MM.1S (cell line): ENCODE measurements at regions not wholly inside any gene's neighbourhood (a gene's known extent, or its start where the extent isn't known, plus 50 kb on each side); places are given as distances from the start of the nearest gene placed in this dataset.

ENCODE experiments used
- DNase-seq: peaks from one replicate; pipeline ENCODE4 v3.0.0-alpha.2; 2015
- H2AFZ ChIP-seq: fragments of 300-600 bp; sonication (generic); 2 replicates; pipeline ENCODE4 v1.6.0; 2016; ENCODE audit warnings: antibody characterized with exemption, low read length
- H3F3A ChIP-seq: fragments of 300-600 bp; sonication (generic); 2 replicates; pipeline ENCODE4 v1.6.1; 2016; ENCODE audit warnings: mild to moderate bottlenecking, antibody characterized with exemption, low read length, moderate library complexity, mixed read lengths; ENCODE audit not compliant: insufficient read depth
- H3K27ac ChIP-seq: fragments of 300-600 bp; sonication (generic); 2 replicates; pipeline ENCODE4 v1.5.1; 2016; ENCODE audit warnings: mild to moderate bottlenecking, low read length
- H3K27me3 ChIP-seq: fragments of 300-600 bp; sonication (generic); replicated peaks from 2 replicates; pipeline ENCODE4 v1.6.0; 2016; ENCODE audit warnings: low read length; ENCODE audit not compliant: insufficient read depth
- H3K36me3 ChIP-seq: fragments of 300-600 bp; sonication (generic); replicated peaks from 2 replicates; pipeline ENCODE4 v1.6.1; 2016; ENCODE audit warnings: mild to moderate bottlenecking, low read length, mixed read lengths; ENCODE audit not compliant: insufficient read depth
- H3K4me1 ChIP-seq: fragments of 300-600 bp; sonication (generic); 2 replicates; pipeline ENCODE4 v1.6.1; 2016; ENCODE audit warnings: low read length, mixed read lengths
- H3K4me2 ChIP-seq: fragments of 300-600 bp; sonication (generic); 2 replicates; pipeline ENCODE4 v1.6.0; 2016; ENCODE audit warnings: low read depth, low read length
- H3K4me3 ChIP-seq: fragments of 300-600 bp; sonication (generic); 2 replicates; pipeline ENCODE4 v1.5.1; 2016; ENCODE audit warnings: low read length, mixed read lengths
- H3K79me2 ChIP-seq: fragments of 300-600 bp; sonication (generic); 2 replicates; pipeline ENCODE4 v1.6.1; 2016; ENCODE audit warnings: mixed run types, low read length, mixed read lengths
- H3K9ac ChIP-seq: fragments of 300-600 bp; sonication (generic); 2 replicates; pipeline ENCODE4 v1.6.1; 2016; ENCODE audit warnings: low read length, mixed read lengths
- H3K9me2 ChIP-seq: fragments of 300-600 bp; sonication (generic); replicated peaks from 2 replicates; pipeline ENCODE4 v1.6.1; 2016; ENCODE audit warnings: mild to moderate bottlenecking, low read length, mixed read lengths; ENCODE audit not compliant: insufficient read depth
- H3K9me3 ChIP-seq: fragments of 300-600 bp; sonication (generic); replicated peaks from 2 replicates; pipeline ENCODE4 v1.6.1; 2016; ENCODE audit warnings: mild to moderate bottlenecking, low read length, mixed read lengths; ENCODE audit not compliant: insufficient read depth
- H4K20me1 ChIP-seq: fragments of 300-600 bp; sonication (generic); 2 replicates; pipeline ENCODE4 v1.6.1; 2016; ENCODE audit warnings: mild to moderate bottlenecking, low read length, moderate library complexity, mixed read lengths; ENCODE audit not compliant: insufficient read depth
- CTCF ChIP-seq: fragments of 300-600 bp; sonication (generic); IDR thresholded peaks from 2 replicates; pipeline ENCODE4 v1.5.1; 2016; ENCODE audit warnings: antibody characterized with exemption, low read length, mixed read lengths
- EZH2 ChIP-seq: fragments of 300-600 bp; sonication (generic); optimal IDR thresholded peaks from 2 replicates; pipeline ENCODE3; 2017; ENCODE audit warnings: low read depth, mild to moderate bottlenecking, antibody characterized with exemption, low read length, mixed read lengths
- EZH2phosphoT487 ChIP-seq: fragments of 300-600 bp; sonication (generic); IDR thresholded peaks from 2 replicates; pipeline ENCODE4 v1.6.1; 2018; ENCODE audit warnings: antibody characterized with exemption, low read length

GRCh38 chr14:51538973-51539372 is 112.7 kb upstream of the FRMD6 start:
- Histone ChIP-seq H2AFZ (no peak overlapping the region), H3K27ac (no peak overlapping the region)

GRCh38 chr14:51539571-51540037 is 112.1 kb upstream of the FRMD6 start:
- Histone ChIP-seq H3K27ac (no peak overlapping the region), H3K4me1 (no peaks in the 10 kb centered on the region)

More at GRCh38 chr14:51538973-51539372, 112.7 kb upstream of the FRMD6 start:
- Histone ChIP-seq H3K36me3 (no peaks in the 10 kb centered on the region), H3K4me2 (no peak overlapping the region), H3K27me3 (no peaks in the 10 kb centered on the region), H3K79me2 (no peaks in the 10 kb centered on the region), H3K9me3 (no peaks in the 10 kb centered on the region), H3K9ac (no peak overlapping the region), H3K4me1 (no peaks in the 10 kb centered on the region), H3K4me3 (no peak overlapping the region), H4K20me1 (no peaks in the 10 kb centered on the region), H3F3A (no peaks in the 10 kb centered on the region), H3K9me2 (no peaks in the 10 kb centered on the region)
- TF ChIP-seq CTCF (no peak), EZH2 (no peak), EZH2phosphoT487 (no peak)
- no peak for DNase-seq

DNA sequence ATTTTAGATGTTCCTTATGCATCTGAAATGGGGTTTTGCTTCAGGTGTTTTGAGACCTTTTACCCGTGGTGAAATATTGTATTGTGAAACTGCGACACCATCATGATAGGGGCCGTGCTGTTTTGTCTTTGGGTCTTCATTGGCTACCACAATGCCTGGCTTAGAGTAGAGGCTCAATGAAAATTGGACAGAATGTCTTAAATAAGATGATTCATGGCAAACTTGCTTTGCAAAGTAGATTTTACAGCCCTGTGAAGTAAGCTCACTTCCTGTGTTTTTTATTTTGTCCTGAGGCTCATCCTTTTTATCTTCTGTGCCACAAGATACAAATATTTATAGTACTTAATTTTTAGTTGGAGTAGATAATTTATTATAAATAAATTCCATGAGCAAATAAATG is 111.3 kb upstream of the FRMD6 start:
- Histone ChIP-seq H3K9ac (no peak overlapping the region), H3K79me2 (no peaks in the 10 kb centered on the region), H3K27me3 (no peaks in the 10 kb centered on the region), H3K36me3 (no peaks in the 10 kb centered on the region), H3K9me2 (no peaks in the 10 kb centered on the region), H2AFZ (no peak overlapping the region), H4K20me1 (no peaks in the 10 kb centered on the region), H3K4me2 (no peak overlapping the region), H3K9me3 (no peaks in the 10 kb centered on the region), H3K27ac (no peak overlapping the region), H3F3A (no peaks in the 10 kb centered on the region), H3K4me1 (no peaks in the 10 kb centered on the region), H3K4me3 (no peak overlapping the region)
- TF ChIP-seq EZH2: no peak
- TF ChIP-seq CTCF: no peak
- TF ChIP-seq EZH2phosphoT487: no peak
- no peak for DNase-seq

More at GRCh38 chr14:51539571-51540037, 112.1 kb upstream of the FRMD6 start:
- no peak overlapping the region for H2AFZ ChIP-seq
- H3K9me3 ChIP-seq: no peaks in the 10 kb centered on the region
- H3K79me2 ChIP-seq: no peaks in the 10 kb centered on the region
- H3K9ac ChIP-seq: no peak overlapping the region
- H4K20me1 ChIP-seq: no peaks in the 10 kb centered on the region
- DNase-seq: no peak
- H3K27me3 ChIP-seq: no peaks in the 10 kb centered on the region
- H3K36me3 ChIP-seq: no peaks in the 10 kb centered on the region
- no peaks in the 10 kb centered on the region for H3K9me2 ChIP-seq
- no peak for TF ChIP-seq EZH2phosphoT487
- TF ChIP-seq CTCF: no peak
- no peak overlapping the region for H3K4me2 ChIP-seq
- H3K4me3 ChIP-seq: no peak overlapping the region
- no peaks in the 10 kb centered on the region for H3F3A ChIP-seq
